Activated CD8-positive, alpha-beta T cell treated with anti-CD3 and anti-CD28 coated beads, Interleukin-2, amount 10 ng/mL, durations not matched to agents 7 days and 5 days (primary cell): ENCODE measurements at regions not wholly inside any gene's neighbourhood (a gene's known extent, or its start where the extent isn't known, plus 50 kb on each side); places are given as distances from the start of the nearest gene placed in this dataset.
A peak's percentile ranks its signal among the peaks of the same experiment; 100 is the strongest.
"Not testable (repeated sequence)": the region's sequence is repeated elsewhere in the genome, so short reads cannot be mapped to it uniquely, and the experiment has no call there.

Experiments
- ATAC-seq: fragments of 150-1000 bp; cut with Tn5 transposase; one replicate; pipeline ENCODE4 v1.10.0; 2021; ENCODE audit warnings: moderate library complexity
- CTCF ChIA-PET: fragments of 350-600 bp; sonication (Branson Sonifier 250); formaldehyde crosslinking; loops from one replicate; lab custom pipeline; 2021; ENCODE audit warnings: antibody characterized with exemption; lab: Charles Lee
- POLR2A ChIA-PET: fragments of 350-600 bp; sonication (Branson Sonifier 250); formaldehyde crosslinking; loops from one replicate; lab custom pipeline; 2021; ENCODE audit warnings: antibody characterized with exemption; lab: Charles Lee
- DNase-seq: peaks from one replicate; pipeline ENCODE4 v3.0.0-alpha.2; 2020
- H3K27ac Mint-ChIP-seq: one replicate; pipeline ENCODE4 v1.8.0; 2021; ENCODE audit warnings: mild to moderate bottlenecking, mixed read lengths
- H3K27me3 Mint-ChIP-seq: one replicate; pipeline ENCODE4 v1.8.0; 2021; ENCODE audit warnings: low read depth, mixed read lengths
- H3K36me3 Mint-ChIP-seq: one replicate; pipeline ENCODE4 v1.8.0; 2021; ENCODE audit warnings: low read depth, mixed read lengths
- H3K4me1 Mint-ChIP-seq: one replicate; pipeline ENCODE4 v1.8.0; 2021; ENCODE audit warnings: low read depth, mixed read lengths
- H3K4me3 Mint-ChIP-seq: one replicate; pipeline ENCODE4 v1.8.0; 2021; ENCODE audit warnings: mild to moderate bottlenecking, mixed read lengths
- H3K9me3 Mint-ChIP-seq: one replicate; pipeline ENCODE4 v1.8.0; 2022; ENCODE audit warnings: mixed read lengths; ENCODE audit not compliant: insufficient read depth

- no peak for ATAC-seq
- no peaks in the 10 kb centered on the region for H3K27me3 Mint-ChIP-seq
These were observed 471.6 kb downstream of the ZIC3 start for GRCh38 chrX:138037548-138037947.

GRCh38 chrX:138057883-138058282 lies 492.0 kb downstream of the ZIC3 start:
- ChIA-PET CTCF (no interaction called here), POLR2A (no interaction called here)
- H3K9me3 Mint-ChIP-seq = no peaks in the 10 kb centered on the region
- H3K4me3 Mint-ChIP-seq = no peak overlapping the region
- no peak overlapping the region for H3K27ac Mint-ChIP-seq
- H3K4me1 Mint-ChIP-seq = no peaks in the 10 kb centered on the region
- H3K27me3 Mint-ChIP-seq = no peaks in the 10 kb centered on the region
- DNase-seq (no peak), ATAC-seq (no peak)
- no peaks in the 10 kb centered on the region for H3K36me3 Mint-ChIP-seq

More at GRCh38 chrX:138037548-138037947, 471.6 kb downstream of the ZIC3 start:
- ChIA-PET CTCF (no interaction called here), POLR2A (no interaction called here)
- Mint-ChIP-seq H3K27ac (no peak overlapping the region), H3K4me1 (no peaks in the 10 kb centered on the region), H3K4me3 (no peak overlapping the region), H3K36me3 (no peaks in the 10 kb centered on the region), H3K9me3 (no peaks in the 10 kb centered on the region)
- DNase-seq = no peak

GRCh38 chrX:138058931-138059330 lies 493.0 kb downstream of the ZIC3 start:
- CTCF ChIA-PET = no interaction called here
- Mint-ChIP-seq H3K27ac (no peak overlapping the region), H3K4me3 (no peak overlapping the region), H3K36me3 (no peaks in the 10 kb centered on the region), H3K4me1 (no peaks in the 10 kb centered on the region), H3K9me3 (no peaks in the 10 kb centered on the region), H3K27me3 (no peaks in the 10 kb centered on the region)
- no peak for ATAC-seq
- POLR2A ChIA-PET = no interaction called here
- DNase-seq = no peak

- ATAC-seq = no peak
- ChIA-PET POLR2A (no interaction called here), CTCF (no interaction called here)
- Mint-ChIP-seq H3K27ac (no peak overlapping the region), H3K36me3 (no peaks in the 10 kb centered on the region), H3K27me3 (no peaks in the 10 kb centered on the region), H3K4me3 (no peak overlapping the region), H3K9me3 (no peaks in the 10 kb centered on the region), H3K4me1 (no peaks in the 10 kb centered on the region)
- no peak for DNase-seq
These were observed 501.5 kb downstream of the ZIC3 start for GRCh38 chrX:138067415-138067814.

- Mint-ChIP-seq H3K4me3 (no peak overlapping the region), H3K9me3 (no peaks in the 10 kb centered on the region), H3K36me3 (no peaks in the 10 kb centered on the region), H3K27ac (no peak overlapping the region), H3K4me1 (no peaks in the 10 kb centered on the region), H3K27me3 (no peaks in the 10 kb centered on the region)
- DNase-seq (no peak), ATAC-seq (no peak)
- CTCF ChIA-PET = no interaction called here
- POLR2A ChIA-PET = no interaction called here
These were observed 507.7 kb downstream of the ZIC3 start for GRCh38 chrX:138073626-138074025.

GRCh38 chrX:138082251-138082650 lies 516.3 kb downstream of the ZIC3 start:
- no peak for ATAC-seq
- POLR2A ChIA-PET = no interaction called here
- CTCF ChIA-PET = no interaction called here
- Mint-ChIP-seq H3K9me3 (no peaks in the 10 kb centered on the region), H3K4me3 (no peak overlapping the region), H3K36me3 (no peaks in the 10 kb centered on the region), H3K4me1 (no peaks in the 10 kb centered on the region), H3K27me3 (no peaks in the 10 kb centered on the region), H3K27ac (no peak overlapping the region)
- DNase-seq = no peak

- ATAC-seq (no peak), DNase-seq (no peak)
- ChIA-PET POLR2A (no interaction called here), CTCF (no interaction called here)
- no peaks in the 10 kb centered on the region for H3K4me1 Mint-ChIP-seq
- H3K27ac Mint-ChIP-seq = no peak overlapping the region
- no peaks in the 10 kb centered on the region for H3K36me3 Mint-ChIP-seq
- no peak overlapping the region for H3K4me3 Mint-ChIP-seq
- H3K9me3 Mint-ChIP-seq = no peaks in the 10 kb centered on the region
- H3K27me3 Mint-ChIP-seq = no peaks in the 10 kb centered on the region
These were observed 517.0 kb downstream of the ZIC3 start for GRCh38 chrX:138082896-138083295.

GRCh38 chrX:138110910-138111309 lies 545.0 kb downstream of the ZIC3 start:
- DNase-seq, H3K9me3 Mint-ChIP-seq, POLR2A ChIA-PET, H3K27ac Mint-ChIP-seq, CTCF ChIA-PET, H3K36me3 Mint-ChIP-seq, ATAC-seq, H3K27me3 Mint-ChIP-seq, H3K4me3 Mint-ChIP-seq, H3K4me1 Mint-ChIP-seq: not testable (repeated sequence)

- Mint-ChIP-seq H3K27me3 (no peaks in the 10 kb centered on the region), H3K27ac (no peak overlapping the region), H3K36me3 (no peaks in the 10 kb centered on the region), H3K9me3 (no peaks in the 10 kb centered on the region), H3K4me3 (no peak overlapping the region), H3K4me1 (no peaks in the 10 kb centered on the region)
- POLR2A ChIA-PET = no interaction called here
- ATAC-seq = no peak
- no peak for DNase-seq
- CTCF ChIA-PET = no interaction called here
These were observed 561.4 kb downstream of the ZIC3 start for GRCh38 chrX:138127314-138127713.

- H3K36me3 Mint-ChIP-seq = no peaks in the 10 kb centered on the region
- CTCF ChIA-PET = interaction anchor here (0.6 kb wide), 1 partner anchor 31 kb away, joined by 3 read pairs; no protein-coding TSS in a partner anchor
- H3K9me3 Mint-ChIP-seq = no peaks in the 10 kb centered on the region
- POLR2A ChIA-PET = no interaction called here
- no peak overlapping the region for H3K27ac Mint-ChIP-seq
- no peak overlapping the region for H3K4me3 Mint-ChIP-seq
- DNase-seq (peak; percentile 24), ATAC-seq (no peak)
- H3K4me1 Mint-ChIP-seq = no peaks in the 10 kb centered on the region
- no peaks in the 10 kb centered on the region for H3K27me3 Mint-ChIP-seq
These were observed 562.2 kb downstream of the ZIC3 start for GRCh38 chrX:138128027-138128671.

GRCh38 chrX:138150709-138151108 lies 560.8 kb downstream of the FGF13 start:
- DNase-seq = no peak
- ATAC-seq = no peak
- H3K36me3 Mint-ChIP-seq = no peaks in the 10 kb centered on the region
- ChIA-PET POLR2A (no interaction called here), CTCF (no interaction called here)
- H3K27ac Mint-ChIP-seq = no peak overlapping the region
- no peaks in the 10 kb centered on the region for H3K9me3 Mint-ChIP-seq
- no peaks in the 10 kb centered on the region for H3K27me3 Mint-ChIP-seq
- no peak overlapping the region for H3K4me3 Mint-ChIP-seq
- no peaks in the 10 kb centered on the region for H3K4me1 Mint-ChIP-seq

GRCh38 chrX:138157850-138158249 lies 553.7 kb downstream of the FGF13 start:
- H3K9me3 Mint-ChIP-seq = no peaks in the 10 kb centered on the region
- DNase-seq (no peak), ATAC-seq (no peak)
- no peaks in the 10 kb centered on the region for H3K27me3 Mint-ChIP-seq
- no peaks in the 10 kb centered on the region for H3K36me3 Mint-ChIP-seq
- H3K4me1 Mint-ChIP-seq = no peaks in the 10 kb centered on the region
- ChIA-PET CTCF (no interaction called here), POLR2A (no interaction called here)
- H3K27ac Mint-ChIP-seq = no peak overlapping the region
- H3K4me3 Mint-ChIP-seq = no peak overlapping the region

GRCh38 chrX:138191998-138192397 lies 519.5 kb downstream of the FGF13 start:
- H3K4me3 Mint-ChIP-seq = no peak overlapping the region
- ATAC-seq (no peak), DNase-seq (peak; percentile 20)
- ChIA-PET POLR2A (no interaction called here), CTCF (no interaction called here)
- no peaks in the 10 kb centered on the region for H3K36me3 Mint-ChIP-seq
- no peak overlapping the region for H3K27ac Mint-ChIP-seq
- no peaks in the 10 kb centered on the region for H3K27me3 Mint-ChIP-seq
- H3K4me1 Mint-ChIP-seq = no peaks in the 10 kb centered on the region
- no peaks in the 10 kb centered on the region for H3K9me3 Mint-ChIP-seq
